ENCODE measurements at regions not wholly inside any gene's neighbourhood (a gene's known extent, or its start where the extent isn't known, plus 50 kb on each side); places are given as distances from the start of the nearest gene placed in this dataset.

DNA sequence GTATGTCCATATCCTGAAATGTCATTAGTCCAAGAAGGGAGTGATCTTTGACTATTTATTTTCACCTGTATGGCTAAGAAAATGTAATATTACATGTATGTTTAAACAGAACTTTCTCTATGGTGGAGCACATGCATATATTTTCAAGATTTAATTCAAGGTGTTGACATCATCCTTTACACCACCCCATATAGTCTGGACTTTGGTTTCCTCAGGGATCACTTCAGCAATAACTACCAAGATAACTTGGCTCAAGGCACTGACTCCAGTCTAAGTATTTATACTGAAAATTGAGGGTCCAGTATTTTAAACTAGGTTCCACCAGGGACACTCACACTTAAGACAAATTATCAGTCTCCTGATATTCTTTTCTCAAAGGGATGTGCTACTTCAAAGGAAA, 660.6 kb downstream of the EFNB2 start:
- no peak overlapping the region for H3K9ac ChIP-seq (ENCODE audit: low read depth, low read length)
- H3K23ac ChIP-seq (ENCODE audit: low read depth, low read length), result no peak overlapping the region
- no peaks in the 10 kb centered on the region for H3K9me3 ChIP-seq (ENCODE audit: control insufficient read depth, insufficient read depth, low read length)
- ChIA-PET POLR2A (ENCODE audit: unreplicated experiment) (no interaction called here), CTCF (no interaction called here)
- H2BK20ac ChIP-seq (ENCODE audit: low read depth, low read length), result no peak overlapping the region
- H4K20me1 ChIP-seq (ENCODE audit: insufficient read depth, low read length), result no peaks in the 10 kb centered on the region
- no TSS peak for BruUV-seq (replicated peaks)
- H3K27ac ChIP-seq (ENCODE audit: insufficient read depth, low read length), result no peak overlapping the region
- no peaks in the 10 kb centered on the region for H3K4me1 ChIP-seq (ENCODE audit: control insufficient read depth, insufficient read depth, low read length)
- no peak overlapping the region for H2AK9ac ChIP-seq (replicated peaks; ENCODE audit: low read depth, low read length, poor library complexity)
- no peak overlapping the region for H3K4me2 ChIP-seq (ENCODE audit: low read depth, low read length)
- no peak overlapping the region for H2AK5ac ChIP-seq (ENCODE audit: low read depth, low read length)
- H2BK120ac ChIP-seq (ENCODE audit: low read depth, low read length), result no peak overlapping the region
- no peaks in the 10 kb centered on the region for H3K9me1 ChIP-seq (ENCODE audit: insufficient read depth, low read length)
- H4K91ac ChIP-seq (ENCODE audit: insufficient read depth, low read depth, low read length), result no peak overlapping the region
- no peak overlapping the region for H3K4ac ChIP-seq (ENCODE audit: low read depth, low read length)
- no peaks in the 10 kb centered on the region for H3K36me3 ChIP-seq (ENCODE audit: control insufficient read depth, insufficient read depth, low read length)
- no peak for TF ChIP-seq MAZ (IDR thresholded peaks at IDR 0.05; ENCODE audit: borderline replicate concordance, low read depth, low read length)
- TF ChIP-seq, protein P1, sequence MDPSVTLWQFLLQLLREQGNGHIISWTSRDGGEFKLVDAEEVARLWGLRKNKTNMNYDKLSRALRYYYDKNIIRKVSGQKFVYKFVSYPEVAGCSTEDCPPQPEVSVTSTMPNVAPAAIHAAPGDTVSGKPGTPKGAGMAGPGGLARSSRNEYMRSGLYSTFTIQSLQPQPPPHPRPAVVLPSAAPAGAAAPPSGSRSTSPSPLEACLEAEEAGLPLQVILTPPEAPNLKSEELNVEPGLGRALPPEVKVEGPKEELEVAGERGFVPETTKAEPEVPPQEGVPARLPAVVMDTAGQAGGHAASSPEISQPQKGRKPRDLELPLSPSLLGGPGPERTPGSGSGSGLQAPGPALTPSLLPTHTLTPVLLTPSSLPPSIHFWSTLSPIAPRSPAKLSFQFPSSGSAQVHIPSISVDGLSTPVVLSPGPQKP (IDR thresholded peaks at IDR 0.05; ENCODE audit: borderline replicate concordance, low read depth, low read length), result no peak
- no peak for TF ChIP-seq CHD1 (IDR thresholded peaks at IDR 0.05; ENCODE audit: low read depth, low read length)
- TF ChIP-seq CEBPB (IDR thresholded peaks at IDR 0.05; ENCODE audit: low read depth, low read length), result no peak
- TF ChIP-seq MAFK (IDR thresholded peaks at IDR 0.05; ENCODE audit: low read depth, low read length), result no peak
- TF ChIP-seq POLR2A (IDR thresholded peaks at IDR 0.05; ENCODE audit: low read depth, low read length), result no peak
- no peak for TF ChIP-seq RCOR1 (IDR thresholded peaks at IDR 0.05; ENCODE audit: insufficient replicate concordance, low read length)
- TF ChIP-seq RAD21 (IDR thresholded peaks at IDR 0.05; ENCODE audit: low read length), result no peak
- H2AFZ ChIP-seq (replicated peaks; ENCODE audit: low read length, poor library complexity), result no peak overlapping the region
- no peaks in the 10 kb centered on the region for H3K79me1 ChIP-seq (ENCODE audit: low read depth in 1 of 2, low read length in 2 of 2)
- no peak overlapping the region for H3K4me3 ChIP-seq (ENCODE audit: insufficient read depth, low read depth, low read length)
- H2BK5ac ChIP-seq (ENCODE audit: low read depth, low read length, poor library complexity, severe bottlenecking), result no peak overlapping the region
- dilution Hi-C loops (cut with HindIII; ENCODE audit: low sequenced_read_pairs, unreplicated experiment) (no loop called here), intact Hi-C loops (cut with micrococcal nuclease) (no loop called here), in situ Hi-C loops (cut with MboI; ENCODE audit: low sequenced_read_pairs) (no loop called here)
- H4K8ac ChIP-seq (ENCODE audit: low read depth in 2 of 2, low read length in 2 of 2), result no peak overlapping the region
- no peak overlapping the region for H3K56ac ChIP-seq (ENCODE audit: extremely low read depth, insufficient read depth, low read length)
- no peak overlapping the region for H4K5ac ChIP-seq (ENCODE audit: low read depth, low read length)
- no peaks in the 10 kb centered on the region; the same call in 1 of the 2 replicates for H3K27me3 ChIP-seq (ENCODE audit: control insufficient read depth, insufficient read depth, low read length)
- no peak for ATAC-seq (ENCODE audit: low read depth)
- DNase-seq, result no peak
- H3K14ac ChIP-seq (replicated peaks; ENCODE audit: low read depth, low read length), result no peak overlapping the region
- no peak overlapping the region for H2BK15ac ChIP-seq (ENCODE audit: low read depth, low read length)
- no peak overlapping the region for H3K18ac ChIP-seq (ENCODE audit: low read depth, low read length)

All from IMR-90 (cell line).